Dermis microvascular lymphatic vessel endothelial cell (primary cell): ENCODE measurements at regions not wholly inside any gene's neighbourhood (a gene's known extent, or its start where the extent isn't known, plus 50 kb on each side); places are given as distances from the start of the nearest gene placed in this dataset.
A peak's percentile ranks its signal among the peaks of the same experiment; 100 is the strongest.

Source experiments
- DNase-seq, 2 donors: peaks; one replicate each; pipeline versions ENCODE4 v3.0.0 to v3.0.0-alpha.2; 2010; ENCODE audit warnings: low read depth in 2 of 2

DNA sequence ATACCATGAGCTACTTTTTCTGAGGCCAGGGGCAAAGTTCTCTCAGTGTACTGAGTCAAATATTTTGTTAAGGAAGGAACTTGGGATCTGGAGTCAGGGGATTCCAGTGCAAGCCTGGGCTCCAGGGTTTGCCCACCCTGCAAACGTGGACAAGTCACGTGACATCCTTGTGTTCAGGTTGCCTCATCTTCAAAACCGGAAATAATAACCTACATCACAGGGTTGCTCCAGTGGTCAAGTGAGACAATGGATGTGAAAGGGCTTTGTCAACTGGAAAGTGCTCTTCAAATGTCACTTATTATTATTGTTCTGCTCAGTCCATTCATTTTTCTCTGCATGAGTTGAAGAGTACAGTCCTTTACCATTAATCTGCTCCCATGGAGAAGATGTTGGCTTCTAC, 414.9 kb downstream of the COG6 start:
- peak; percentile 63 to 84 for DNase-seq

DNA sequence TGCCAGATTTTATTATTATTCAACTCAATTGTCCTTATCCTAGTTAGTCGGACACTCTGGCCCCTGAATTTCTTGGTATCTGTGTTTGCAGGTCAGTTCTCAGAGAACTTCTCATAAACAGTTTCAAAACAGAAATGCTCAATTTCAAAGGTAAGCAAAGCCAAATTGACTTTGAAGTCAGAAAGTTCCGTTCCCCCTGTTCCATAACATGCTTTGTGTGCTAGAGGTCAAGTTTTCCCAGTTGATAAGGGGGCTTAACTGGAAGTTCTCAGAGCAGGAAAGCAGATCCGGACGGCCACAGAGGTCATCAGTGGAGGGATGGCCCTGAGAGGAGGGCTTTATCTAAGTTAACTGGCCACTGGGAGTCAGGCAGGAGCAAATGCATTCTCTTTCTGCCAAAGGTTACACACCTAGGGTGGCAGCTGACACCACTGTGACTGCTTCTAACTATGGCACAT, 417.2 kb downstream of the COG6 start:
- peak in 1 of 2 donors; percentile 45 for DNase-seq

DNA sequence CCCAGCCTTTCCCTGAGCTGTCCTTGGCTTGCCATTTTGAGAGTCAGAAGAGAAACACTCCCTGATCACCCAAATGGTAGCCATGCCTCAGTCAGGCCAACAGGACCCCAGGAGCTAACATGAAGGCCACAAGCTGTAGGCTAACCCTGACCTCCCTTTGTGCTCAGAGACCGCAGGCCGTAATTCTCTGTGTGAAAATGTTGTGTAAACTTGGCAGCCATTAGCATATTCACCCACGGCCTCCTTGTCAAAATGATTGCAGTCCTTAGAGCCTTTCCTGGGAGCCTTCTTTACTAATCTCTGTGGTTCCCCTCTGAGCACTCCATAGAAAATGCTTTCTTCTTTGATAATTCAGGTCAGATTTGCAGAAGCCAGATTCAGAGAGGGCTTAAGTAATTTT, 418.9 kb downstream of the COG6 start:
- DNase-seq, result no peak

DNA sequence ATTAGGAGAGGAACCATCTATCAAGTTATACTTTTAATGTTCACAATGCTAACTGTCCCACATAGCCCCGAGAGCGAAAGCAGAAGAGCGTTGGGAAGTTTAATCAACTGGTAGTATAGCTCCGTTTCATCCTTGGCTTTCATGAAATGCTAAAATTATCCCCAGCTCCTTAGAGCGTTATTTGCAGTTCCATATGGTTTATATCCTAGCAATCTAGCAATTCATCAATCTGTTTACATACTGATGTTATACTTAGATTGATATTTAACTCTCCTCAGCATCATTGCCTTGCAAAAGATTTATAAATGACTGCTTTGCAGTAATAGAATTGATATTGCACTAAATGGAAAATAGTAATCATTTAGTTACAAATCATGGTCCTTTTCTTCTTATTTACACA, 419.8 kb downstream of the COG6 start:
- no peak for DNase-seq

DNA sequence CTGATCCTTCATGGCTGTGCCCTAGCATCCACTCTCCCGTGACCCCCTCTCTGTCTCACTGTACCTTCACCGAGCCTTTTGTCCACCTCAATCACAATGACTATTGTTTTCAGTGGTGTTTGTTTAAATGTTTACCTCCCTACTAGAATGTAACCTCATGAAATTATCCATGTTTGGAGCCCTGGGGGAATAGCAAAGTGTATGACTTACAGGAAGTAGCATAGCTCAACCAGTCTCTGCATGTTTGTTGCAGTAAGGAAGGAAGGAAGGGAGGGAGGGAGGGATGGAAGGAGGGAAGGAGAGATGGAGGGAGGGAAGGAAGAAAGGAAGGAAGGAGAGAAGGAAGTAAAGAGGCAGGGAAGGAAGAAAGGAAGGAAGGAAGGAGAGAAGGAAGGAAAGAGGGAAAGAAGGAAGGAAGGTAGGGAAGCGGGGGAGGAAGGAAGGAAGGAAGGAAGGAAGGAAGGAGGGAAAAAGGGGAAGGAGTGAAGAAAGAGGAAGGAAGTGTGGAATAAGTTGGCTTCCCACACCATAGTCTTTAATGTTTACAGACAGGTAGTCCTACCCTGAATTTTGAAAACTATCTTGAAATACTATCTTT, 421.4 kb downstream of the COG6 start:
- no peak for DNase-seq

DNA sequence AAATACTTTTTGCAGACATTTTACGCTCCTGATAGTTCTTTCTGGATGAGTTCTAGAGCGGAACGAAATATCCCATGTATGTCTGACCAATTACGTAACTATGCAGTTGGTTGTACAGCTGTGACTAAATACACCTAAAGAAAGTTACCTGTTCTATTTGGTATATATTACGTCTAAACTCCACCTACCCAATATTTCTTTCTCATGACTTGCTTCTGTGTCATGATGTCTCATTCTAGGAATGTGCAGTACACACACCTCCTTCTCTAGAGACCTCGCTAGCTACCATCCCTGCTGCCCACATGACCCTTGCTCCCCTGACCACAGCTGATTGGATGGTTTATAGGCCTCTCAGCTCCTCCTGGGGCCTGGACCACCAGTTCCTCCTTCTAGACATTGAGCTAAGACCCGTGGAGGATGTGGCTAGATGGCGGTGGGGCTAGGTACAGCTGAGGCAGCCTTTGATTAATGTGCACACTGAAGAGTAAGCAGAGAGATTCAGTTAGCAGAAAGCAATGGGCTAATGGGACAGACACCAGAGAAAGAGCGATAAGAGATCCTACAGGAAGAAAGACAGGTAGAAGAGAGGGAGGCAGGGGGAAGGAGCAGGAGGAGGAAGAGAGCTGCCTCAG, 422.1 kb downstream of the COG6 start:
- DNase-seq, result no peak

DNA sequence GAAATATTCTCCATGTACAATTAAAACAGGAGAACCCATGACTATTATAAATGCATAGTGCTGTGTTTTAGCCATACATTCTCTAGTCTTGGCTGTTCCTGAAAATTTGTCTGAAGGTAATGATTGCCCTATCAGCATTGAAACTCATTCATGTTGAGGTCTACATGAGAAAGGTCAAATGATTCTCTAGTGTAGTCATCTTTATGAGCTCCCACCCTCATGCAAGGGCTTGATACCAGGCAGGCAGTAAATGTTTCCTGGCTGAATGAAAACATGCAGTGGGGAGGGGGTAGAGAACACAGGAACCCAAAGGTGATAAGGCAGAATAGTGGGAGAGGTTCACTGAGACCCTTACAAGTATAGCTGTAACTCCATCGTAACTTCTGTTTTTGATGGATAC, 424.3 kb downstream of the COG6 start:
- no peak for DNase-seq

DNA sequence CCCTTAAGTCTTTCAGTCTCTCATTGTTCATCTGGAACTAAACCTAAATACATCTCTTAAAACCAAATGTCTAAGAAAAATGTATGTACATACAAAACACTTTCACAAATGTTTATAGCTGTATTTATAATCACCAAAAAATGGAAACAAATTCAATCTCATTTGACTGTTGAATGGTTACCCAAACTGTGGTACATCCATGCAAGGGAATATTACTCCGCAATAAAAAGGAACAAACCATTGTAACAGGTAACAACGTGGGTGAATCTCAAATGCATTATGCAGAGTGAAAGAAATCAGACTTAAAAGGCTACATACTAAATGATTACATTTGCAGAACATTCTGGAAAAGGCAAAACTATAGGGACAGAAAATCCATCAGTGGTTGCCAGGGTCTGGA, 425.2 kb downstream of the COG6 start:
- DNase-seq, result no peak

DNA sequence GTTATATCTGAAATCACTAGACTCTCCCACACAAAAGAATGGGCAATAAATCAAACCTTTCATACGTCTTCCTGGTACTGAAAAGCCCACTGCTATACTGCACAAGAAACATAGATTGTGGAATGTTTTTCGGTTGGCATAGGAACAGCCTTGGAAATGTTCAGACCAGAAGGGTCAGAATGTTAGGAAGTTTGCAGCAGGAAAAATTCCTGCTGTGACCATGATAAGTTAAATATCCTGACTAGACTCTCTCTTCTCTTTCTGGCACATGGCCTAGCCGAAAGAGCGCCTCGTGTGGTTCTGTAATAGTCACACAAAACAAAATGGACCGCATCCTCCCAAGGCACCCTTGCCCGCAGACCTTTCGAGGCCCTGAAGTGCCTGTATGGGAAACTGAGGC, 427.2 kb downstream of the COG6 start:
- peak; percentile 100 for DNase-seq

DNA sequence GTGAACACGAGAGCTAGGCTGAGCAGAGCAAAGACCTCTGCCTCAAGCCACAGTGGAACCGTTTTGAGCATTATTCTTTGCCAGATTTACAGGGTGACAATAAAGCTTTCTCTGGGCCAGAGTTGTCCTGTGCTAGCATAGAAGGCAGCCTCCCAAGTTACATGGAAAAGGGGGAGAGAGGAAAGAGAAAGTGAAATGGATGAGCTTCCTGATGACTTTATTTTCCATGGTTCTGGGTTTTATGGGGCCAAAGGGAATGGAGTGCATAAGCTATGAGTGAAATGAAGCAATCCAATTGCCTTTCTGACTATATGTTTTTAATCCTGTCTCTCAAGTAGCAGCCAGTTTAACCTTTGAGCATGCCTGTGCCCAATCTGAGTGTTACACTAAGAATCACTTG, 428.4 kb downstream of the COG6 start:
- DNase-seq, result peak in 1 of 2 donors; percentile 80

DNA sequence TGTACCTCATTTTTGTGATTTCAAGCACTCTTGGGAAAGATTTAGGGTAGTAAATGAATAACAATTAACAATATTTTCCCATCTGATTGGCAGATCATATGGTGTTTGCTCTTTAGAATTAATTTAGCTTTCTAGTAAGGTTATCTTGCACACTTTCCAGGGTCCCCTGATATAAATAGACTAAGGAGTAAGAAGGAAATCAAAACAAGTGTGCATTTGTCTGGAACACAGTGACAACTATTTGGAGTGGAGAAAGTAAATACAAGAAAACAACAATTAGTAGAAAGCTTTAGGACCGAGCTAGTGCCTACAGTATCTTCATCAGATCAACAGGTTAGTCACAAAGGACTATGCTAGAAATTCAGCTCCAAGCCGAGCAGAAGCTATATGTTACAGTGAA, 429.5 kb downstream of the COG6 start:
- peak in 1 of 2 donors; percentile 43 for DNase-seq

DNA sequence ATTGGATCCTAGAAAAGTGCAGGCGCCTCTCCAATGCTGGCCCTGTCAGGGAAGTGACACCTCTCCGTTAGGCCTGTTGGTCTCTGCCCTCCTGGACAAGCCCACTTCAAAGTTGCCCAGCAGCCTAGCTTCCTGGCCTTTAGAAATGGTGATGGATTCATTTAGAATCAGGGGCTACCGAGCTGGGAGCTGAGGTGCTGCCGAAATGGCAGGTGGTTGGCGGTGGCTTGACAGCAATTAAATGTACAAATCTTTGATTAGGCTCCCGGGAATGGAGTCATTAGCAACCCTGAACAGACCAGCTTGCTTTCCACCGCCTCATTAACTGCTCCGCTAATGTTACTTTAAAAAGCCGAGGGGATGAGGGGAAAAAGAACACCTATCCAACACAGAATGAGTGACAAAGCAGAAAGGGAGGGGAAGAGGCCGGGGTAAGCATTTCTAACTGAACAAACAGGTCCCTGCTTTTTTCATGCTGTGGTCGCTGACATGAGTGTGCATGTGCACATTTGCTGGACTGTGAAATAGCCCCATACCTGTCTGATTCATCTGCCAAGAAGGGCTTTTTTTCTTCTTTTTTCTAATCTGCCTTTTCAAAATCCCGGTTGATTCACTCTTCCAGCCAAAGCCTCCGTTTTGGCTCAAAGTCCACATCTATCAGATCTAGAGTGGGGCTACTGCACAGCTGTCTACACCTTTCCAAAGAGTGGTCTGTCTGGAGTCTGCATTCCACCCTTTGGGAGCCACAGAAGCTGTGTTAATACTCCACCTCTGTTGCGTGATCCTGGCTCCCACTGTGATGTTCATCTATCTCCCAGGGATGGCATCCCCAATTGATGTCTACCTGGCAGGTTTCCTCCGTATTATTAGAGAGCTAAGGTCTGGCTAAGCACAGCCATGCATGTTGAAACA, 431.9 kb downstream of the COG6 start:
- no peak for DNase-seq

DNA sequence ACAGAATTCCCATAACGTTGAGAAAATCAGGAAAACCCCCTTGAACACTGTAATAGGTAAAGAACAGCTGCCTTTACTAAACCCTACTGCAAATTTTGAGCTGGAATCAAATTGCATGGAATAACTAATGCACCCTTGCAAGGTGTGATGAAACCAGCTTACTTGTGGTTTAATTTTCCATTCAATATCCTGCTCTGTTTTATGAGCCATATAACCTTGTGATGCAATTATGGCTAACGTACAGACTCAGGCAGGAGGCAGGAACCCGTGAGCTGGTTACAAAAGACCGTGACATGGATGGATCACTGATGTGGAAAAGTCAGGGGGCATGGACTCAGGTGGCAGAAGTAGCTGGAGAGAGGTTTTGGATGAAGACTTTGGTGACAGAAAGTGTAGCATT, 438.6 kb downstream of the COG6 start:
- DNase-seq, result no peak

DNA sequence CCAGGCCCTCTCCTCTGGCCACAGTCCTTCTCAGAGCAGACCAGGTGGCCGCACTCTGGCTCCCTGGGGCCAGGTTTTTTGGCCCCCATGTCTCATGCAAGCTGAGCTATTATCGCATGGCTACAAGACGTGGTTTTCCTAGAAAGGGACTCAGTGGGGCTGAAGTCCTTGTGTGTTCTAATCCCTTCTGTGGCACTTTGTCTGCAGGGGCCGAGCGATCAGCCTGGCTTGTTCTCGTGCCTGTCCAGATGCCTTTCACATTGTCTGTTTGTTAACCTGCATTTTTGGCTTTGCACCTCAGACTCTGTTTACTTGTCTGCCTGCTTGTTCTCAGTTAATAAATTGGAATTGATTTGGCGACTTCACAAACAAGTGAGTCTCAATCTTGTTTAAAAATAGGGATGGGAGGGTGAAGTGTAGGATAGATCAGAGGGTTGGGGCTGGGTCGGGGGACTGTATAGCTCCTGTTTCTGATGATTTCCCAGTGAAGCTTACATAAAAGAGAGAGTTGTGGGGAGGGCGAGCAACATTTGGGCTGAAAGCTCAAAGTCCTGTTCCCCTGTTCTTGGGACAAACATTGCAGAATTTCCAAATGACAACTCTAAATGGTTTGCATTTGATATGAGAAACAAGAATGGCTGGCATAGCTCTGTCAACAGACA, 440.4 kb downstream of the COG6 start:
- no peak for DNase-seq

DNA sequence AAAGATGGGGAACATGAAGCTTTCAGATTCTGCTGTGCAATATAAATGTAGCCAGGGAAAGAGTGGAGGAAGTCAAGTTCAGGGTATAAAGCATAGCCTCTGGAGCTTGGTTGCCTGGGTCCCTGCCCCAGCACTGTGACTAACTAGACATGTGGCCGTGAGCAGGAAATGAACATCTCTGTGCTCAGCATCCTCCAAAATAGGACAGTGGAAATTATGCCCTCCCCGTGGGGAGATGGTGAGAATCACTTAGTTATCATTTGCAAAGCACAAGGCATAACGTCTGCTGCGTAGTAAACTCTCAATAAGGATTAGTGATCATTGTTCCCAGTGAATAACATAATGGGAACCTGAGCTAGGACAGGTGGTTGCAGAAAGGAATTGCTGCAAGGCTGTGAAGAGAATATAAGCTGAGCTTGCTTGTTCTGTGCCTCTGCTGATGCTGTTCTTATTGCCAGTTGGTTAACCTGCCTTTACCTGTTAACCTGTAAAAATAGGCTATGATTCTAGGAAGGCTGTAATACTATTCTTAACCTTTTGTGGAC, 441.0 kb downstream of the COG6 start:
- DNase-seq, result peak in 1 of 2 donors; percentile 50

DNA sequence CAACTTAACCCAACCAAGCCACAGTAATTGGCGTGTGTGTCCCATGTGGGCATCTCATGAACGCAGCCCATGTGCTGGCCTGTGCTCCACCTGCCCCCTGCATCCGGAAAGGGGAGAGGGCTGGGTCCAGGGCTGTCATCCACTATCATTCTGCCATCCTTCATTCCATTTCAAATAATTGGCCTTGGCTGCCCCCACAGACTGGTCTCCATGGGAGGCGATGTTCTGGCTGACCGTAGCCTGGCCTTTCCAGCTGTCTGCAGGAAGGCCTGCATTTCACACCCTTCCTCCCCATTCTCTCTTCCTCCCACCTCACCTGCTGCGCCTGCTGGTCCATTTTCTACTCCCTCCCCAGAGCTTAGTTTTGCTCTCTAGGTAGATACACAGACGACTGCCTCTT, 442.8 kb downstream of the COG6 start:
- no peak for DNase-seq

DNA sequence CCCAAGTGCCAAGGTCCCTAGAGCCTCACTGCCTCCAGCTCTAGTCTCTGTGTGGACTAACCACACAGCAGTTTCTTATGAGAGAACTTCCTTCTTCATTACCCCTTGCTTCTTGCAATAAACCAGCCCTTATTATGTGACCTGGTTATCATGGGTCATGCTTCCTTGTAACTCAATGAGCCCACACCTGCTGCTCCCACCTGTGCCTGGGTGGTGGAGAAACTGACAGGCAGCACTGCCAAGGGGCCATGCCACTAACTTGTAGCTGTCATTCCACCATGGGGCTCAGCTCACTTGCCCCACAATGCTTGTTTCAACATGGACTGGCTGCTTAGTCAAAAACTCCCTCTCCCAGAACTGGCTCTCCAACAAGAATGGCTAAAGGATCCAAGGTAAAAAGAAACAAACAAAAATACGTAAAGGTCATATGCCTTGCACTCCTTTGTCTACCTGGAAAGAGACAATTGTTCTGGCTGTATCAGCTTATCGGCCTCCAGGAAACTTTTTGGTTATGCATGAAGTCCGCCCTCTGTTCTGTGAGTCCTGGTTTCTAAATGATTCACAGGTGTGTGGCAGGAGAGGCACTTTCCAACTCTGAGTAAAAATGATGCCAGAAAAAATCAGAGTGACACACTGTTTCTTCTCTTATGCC, 446.4 kb downstream of the COG6 start:
- no peak for DNase-seq

DNA sequence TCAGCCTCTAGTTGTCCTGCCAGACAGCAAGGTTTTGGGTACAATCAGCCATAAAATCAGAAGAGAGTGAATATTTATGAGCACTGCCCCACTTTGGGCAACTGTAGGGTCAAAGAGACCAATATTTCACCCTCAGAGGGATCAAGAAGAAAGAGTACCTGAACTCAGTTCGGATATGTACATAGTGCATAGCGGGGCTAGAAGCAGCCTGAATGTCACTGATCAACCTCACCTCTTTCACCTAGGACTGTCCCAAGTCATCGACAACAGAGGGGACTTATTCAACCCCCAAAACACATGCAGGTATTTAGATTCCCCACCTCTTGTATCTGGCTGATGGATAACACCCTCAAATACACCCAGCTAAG, 446.9 kb downstream of the COG6 start:
- DNase-seq, result no peak

DNA sequence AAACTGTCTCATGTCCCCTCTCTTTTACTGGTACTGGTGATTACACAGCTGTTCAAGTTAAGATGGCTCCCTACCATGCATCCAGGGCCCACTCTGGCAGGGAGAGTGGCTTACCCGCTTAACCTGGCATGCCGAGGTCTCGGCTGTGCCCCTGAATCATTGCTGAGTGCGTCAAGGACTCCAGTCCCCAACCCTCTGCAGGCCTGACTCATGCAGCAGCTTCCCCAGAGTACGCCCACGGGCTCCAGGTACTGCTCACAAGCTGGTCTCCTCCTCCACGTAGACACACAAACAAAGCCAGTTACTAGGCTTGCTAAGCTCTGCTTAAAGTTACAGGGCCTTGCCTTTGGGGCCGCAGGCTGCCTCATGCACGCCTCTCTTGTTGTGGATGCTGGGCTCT, 447.4 kb downstream of the COG6 start:
- DNase-seq, result no peak

DNA sequence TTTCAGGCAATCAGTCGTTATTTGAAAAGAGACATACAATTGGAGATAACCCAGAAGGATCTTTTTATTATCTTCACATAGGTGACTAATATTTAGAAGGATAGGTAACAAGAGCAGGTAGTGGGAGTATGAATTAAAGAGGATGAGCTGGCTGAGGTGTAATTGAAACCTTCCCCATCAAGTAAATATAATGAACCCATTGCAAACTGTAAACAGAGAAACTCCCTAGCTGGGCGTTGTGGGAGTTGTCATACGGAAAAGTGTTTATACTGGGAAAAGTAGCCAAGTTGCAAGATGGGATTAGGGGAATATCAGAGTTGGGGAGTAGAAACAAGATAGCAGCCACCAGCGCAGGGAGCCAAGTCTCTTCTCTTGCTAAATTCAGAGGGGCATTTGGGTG, 448.4 kb downstream of the COG6 start:
- no peak for DNase-seq

DNA sequence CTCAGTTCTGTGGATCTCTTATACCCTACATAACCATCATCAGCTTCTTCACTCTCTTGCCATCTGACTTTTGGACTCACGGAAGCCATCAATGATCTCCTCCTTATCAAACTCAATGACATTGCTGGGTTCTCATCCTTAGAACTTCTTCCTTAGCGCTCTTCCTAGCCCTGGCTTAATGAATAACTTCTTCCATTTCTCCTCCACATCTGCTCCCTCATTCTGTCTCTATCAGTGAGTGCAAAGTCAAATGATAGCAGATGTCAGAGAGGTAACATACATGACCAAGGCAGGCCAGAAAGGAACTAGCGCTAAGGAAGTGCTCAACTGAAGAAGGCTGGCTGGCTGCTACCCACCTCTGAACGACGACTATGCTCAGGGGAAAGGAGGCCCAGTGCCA, 449.8 kb downstream of the COG6 start:
- DNase-seq, result no peak
